HG03108 (cell line): ENCODE measurements at regions not wholly inside any gene's neighbourhood (a gene's known extent, or its start where the extent isn't known, plus 50 kb on each side); places are given as distances from the start of the nearest gene placed in this dataset.
"Not testable (repeated sequence)": the region's sequence is repeated elsewhere in the genome, so short reads cannot be mapped to it uniquely, and the experiment has no call there.

ENCODE experiments used
- ATAC-seq: cut with Tn5 transposase; IDR thresholded peaks from one replicate; pipeline ENCODE4 v1.9.1; 2021; ENCODE audit warnings: moderate library complexity; ENCODE audit not compliant: unreplicated experiment

DNA sequence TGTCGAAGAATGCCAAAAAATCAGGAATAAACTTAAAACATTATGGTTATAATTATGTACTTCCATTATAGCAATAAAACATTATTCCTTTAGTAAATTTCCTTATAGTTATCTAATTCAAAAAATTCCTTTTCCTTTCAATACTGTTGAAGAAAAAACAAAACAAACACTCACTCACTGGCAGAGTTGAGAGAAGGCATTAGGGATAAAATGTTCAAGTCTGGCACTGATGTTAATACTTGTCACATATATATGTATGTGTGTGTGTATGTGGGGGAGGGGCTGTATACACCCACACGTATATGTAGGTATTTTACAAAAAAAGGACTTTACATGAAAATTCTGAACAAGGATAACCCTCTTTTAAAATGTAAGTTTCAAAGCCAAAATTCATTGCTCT, 150.2 kb upstream of the MEOX2 start:
- ATAC-seq = no peak

DNA sequence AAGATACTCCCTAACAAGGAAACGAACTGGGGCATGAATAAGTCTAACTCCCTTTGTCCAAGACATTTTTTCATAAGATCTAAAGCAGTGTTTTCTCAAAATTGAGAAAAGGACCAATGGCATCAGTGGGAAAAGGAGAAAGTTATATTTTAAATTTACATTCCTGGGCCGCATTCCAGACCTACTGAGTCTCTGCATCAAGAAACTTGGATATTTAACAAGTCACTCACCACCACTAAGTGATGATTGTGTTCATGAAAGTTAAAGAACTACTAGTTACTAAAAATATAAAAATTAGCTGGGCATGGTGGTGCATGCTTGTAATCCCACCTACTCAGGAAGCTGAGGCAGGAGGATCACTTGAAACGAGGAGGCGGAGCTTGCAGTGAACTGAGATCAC, 149.6 kb upstream of the MEOX2 start:
- ATAC-seq = no peak

DNA sequence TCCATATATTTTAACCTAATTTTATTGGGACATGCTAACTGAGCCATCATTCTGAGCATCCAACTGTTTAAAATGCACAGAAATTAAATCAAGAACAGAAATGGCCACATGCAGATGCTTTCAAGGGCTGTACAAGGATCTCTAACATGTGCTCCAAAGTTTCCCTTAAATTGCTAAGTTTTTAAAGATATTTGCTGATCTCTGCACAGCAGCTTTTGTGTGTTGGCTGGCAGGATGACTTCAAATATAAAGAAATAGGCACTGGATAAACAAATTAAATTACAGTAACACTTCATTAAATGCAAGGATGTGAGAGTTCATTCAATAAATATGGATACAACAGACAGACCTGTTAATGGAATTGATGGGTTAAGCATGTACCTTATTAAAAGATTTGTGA, 148.0 kb upstream of the MEOX2 start:
- ATAC-seq = no peak

DNA sequence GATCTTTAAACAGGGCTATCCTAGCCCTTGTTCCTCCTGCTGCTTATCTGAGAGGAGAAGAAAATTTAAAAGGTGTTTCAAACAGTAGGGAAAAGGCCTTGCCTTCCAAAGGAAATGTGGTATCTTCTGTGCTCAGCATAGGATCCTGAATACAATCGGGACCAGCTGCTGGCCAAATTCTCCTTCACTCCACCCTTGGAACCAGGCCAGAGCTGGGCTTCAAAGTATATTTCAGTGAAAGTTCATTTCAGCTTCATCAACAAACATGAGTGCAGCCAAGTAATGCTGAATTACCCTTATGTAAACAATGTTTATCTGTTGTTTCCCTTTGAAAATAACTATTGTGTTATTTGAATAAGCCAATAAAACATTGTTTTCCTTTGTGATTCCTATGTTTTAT, 146.5 kb upstream of the MEOX2 start:
- no peak for ATAC-seq

DNA sequence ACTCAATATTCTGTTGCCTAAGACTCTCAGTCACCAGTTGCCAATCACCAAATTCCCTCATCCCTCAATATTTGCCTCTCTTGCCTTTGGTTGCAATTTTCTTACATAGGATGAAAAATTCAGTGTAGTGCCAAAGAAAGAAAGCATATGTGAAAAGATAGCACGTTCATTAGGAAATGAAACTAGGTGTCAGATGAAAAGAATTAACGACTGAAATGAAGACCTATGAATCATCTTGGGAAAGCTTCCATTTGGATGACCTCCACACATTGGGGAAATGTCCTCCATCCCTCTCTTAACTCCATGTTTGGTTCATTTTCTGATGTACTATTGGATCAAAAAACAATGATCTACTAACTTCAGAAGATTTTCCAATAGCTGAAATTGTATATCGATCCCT, 145.1 kb upstream of the MEOX2 start:
- ATAC-seq = no peak

DNA sequence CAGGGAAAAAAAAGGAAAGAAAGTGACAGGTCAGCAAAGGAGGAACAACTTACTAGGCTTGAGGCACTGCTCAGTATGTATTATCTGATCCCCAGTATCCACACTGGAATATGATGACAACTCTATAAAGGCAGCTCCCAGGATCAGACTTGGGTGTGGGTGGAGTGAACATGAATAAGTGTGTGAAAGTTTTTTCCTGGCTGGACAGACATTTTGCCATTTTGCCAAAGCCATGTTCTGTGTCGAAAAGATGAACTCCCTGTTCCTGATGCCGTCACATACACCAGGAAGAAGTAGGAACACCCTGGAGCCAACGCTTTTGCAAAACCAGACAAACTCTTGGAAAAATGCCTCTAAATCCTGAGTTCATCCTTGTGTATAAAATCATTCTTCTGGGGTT, 143.2 kb upstream of the MEOX2 start:
- ATAC-seq = no peak

DNA sequence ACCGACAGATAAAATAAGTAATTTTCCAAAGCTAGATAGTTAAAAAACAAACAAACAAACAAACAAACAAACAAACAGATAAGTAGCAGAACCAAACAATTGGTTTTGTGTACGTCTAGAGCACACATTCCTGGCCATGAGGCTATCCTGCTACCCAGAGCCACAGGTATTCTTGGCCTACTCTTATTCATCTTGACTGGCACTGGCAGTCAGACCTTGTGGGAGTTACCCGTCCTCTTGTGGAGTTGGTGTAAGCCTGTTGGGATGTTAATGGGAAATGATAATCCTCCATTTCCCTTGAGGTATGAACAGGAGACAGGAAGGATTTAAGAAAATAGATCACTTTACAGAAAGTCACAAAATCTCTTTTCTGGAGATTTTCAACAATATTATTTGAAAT, 142.4 kb upstream of the MEOX2 start:
- ATAC-seq = no peak

DNA sequence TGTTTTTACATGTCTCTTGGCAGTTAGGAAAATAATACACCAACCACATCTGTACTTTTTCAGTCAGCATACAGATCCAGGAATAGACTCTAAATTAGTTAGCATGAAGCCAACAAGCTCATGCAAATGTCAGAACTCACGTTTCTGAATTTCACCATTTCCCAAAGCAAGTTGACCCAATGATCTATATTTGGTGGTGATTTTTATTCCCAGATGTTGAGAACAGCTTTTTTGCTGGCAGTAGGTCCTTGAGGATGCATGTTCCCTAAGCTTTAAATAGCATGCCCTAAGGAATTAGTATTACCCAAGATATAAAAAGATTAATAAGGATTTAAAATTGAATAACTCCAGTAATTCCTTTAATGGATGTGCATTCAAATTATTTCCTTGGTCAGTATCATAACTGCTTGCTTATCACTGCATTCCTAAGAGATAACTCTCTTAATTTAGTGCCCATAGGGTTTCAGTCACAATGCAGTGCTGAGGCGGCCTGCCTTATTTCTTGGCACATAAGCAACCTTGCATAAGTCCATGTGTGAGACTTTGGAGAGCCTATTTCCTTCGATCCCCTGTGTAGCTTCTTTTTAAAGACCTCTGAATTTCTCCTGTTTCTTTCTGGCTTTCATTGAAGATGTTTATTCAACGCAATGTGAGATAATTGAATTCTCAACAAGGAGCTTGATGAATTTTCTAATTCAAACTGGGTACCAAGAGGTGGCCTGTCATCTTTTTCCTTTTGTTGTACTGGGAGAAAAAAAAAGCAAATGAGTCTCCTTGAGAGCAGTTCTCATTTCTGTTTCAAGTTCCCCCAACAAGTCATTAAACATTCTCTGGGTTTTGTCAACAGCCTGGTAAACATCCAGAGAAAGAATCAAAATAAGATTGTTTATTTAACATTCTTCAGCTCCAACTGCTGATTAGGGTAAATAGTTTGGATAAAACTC, 135.3 kb upstream of the MEOX2 start:
- ATAC-seq = no peak

DNA sequence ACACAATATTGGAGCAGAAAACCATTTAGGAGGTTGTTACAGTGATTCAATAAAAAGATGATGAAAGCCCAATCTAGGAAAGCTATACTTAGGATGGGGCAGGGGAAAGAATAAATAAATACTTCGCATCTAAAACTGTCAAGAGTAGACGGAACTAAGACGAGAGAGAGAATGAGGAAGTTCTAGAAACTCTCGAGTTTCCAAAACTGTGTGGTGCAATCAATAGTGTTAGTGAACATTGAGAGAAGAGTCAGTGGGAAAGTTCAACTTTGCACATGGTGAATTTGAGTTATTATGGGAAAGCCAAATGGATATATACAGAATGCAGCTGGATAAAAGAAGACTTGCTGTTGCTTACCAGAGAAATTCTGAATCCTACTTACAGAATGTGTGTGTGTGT, 133.8 kb upstream of the MEOX2 start:
- ATAC-seq = no peak

DNA sequence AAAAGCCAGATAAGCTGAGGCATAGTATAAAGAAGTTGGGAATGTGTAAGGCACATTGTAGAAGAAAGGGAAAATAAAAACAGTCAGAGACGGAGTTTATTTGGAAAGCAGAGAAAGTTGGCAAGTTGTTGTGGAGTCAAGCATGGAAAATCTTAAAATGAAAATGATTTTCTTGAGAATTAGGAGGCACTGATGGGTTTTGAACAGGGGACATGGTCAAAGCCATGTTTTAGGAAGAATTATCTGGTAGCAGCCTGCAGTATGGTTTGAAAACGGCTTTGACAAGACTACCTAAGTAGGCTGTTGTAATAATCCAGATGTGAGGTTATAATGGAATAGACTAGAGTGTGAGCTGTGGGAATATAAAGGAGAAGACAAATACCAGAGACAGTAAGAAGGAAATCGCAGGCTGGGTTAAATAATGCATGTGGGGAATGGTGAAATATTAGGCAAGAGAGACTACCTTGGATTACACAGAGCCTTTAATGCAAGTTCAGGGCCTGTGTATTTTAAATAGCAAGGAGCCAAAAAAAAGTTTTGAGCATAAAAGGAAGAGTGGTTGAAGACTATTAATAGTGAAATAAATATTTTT, 130.4 kb upstream of the MEOX2 start:
- ATAC-seq = no peak

DNA sequence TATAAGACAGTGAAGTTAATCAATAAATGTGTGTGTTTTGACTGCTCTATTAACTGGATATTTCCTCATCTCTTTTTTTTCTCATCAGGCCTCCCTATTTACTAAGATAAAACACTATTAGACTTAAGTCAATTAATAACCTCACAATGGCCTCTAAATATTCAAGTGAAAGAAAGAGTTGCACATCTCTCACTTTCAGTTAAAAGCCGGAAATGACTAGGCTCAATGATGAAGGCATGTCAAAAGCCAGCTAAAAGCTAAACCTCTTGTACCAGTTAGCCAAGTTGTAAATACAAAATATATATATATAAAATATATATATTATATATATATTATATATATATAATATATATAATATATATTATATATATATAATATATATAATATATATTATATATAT, 127.0 kb upstream of the MEOX2 start:
- no peak for ATAC-seq

DNA sequence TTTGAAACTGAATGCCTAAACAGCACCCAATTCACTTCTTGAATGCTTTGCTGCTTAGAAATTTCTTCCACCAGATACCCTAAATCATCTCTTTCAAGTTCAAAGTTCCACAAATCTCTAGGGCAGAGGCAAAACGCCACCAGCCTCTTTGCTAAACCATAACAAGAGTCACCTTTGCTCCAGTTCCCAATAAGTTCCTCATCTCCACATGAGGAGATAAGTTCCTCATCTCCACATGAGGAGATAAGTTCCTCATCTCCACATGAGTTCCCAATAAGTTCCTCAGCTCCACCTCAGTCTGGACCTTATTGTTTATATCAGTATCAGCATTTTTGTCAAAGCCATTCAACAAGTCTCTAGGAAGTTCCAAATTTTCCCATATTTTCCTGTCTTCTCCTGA, 123.9 kb upstream of the MEOX2 start:
- not testable (repeated sequence) for ATAC-seq

DNA sequence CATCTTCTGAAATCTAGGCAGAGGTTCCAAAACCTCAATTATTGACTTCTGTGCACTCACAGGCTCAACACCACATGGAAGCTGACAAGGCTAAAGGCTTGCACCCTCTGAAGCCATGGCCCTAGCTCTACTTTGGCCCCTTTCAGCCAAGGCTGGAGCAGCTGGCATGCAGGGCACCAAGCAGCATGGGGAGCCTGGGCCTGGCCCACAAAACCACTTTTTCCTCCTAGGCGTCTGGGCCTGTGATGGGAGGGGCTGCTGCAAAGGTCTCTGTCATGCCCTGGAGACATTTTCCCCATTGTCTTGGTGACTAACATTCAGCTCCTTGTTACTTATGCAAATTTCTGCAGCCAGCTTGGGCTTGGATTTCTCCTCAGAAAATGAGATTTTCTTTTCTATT, 123.5 kb upstream of the MEOX2 start:
- not testable (repeated sequence) for ATAC-seq

DNA sequence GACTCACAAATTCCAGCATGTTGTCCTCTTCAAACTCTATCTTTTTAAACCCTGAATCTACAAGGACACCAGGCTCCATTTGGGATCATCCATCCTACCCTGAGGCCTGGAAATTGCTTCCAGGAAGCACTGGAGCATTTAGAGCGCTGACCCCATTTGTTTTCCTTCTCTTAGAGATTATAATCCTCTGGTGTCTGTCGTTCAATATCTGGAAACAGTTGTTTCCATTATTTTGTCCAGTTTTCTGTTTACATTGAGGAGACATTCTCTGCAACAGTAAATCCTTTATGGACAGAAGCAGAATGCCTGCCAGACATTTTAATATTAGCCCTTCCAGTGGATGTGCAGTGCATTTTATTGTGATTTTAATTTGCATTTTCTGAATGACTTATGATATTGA, 119.4 kb upstream of the MEOX2 start:
- no peak for ATAC-seq

DNA sequence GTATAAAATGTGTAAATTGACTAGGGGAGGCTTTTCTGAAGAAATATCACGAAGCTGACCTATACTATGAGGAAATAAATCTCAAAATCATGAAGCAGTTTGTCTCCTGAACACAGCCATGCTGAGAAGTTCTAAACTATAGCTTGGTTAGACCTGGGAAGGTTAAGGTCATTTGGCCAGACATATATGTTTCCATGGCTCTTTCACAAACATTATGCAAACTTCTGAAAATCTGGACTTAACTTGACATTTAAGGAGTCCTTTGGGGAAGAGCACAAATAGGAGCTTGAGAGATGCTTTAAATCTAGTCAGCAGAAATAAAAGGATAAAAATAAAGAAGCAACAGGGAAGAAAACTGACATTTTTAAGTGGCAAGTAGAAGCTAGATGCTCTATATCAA, 115.9 kb upstream of the MEOX2 start:
- no peak for ATAC-seq

DNA sequence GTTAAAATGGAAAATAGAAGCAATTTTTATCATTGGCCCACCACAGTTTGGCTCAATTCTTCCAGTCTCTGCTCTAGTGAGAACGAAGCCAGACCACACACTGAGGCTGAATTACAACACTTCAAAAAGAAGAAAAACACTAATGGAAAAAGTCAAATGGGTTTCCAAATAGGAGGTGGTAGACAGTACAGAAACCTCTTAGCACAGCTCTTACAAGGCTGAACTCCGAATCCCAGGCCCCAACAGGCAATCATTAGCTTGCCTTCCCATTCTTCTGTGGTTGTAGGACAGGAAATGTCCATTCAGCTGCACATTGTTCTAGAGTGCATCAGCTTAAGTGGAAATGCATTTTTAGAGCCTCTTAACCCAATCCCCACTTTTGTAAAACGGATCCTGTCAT, 115.1 kb upstream of the MEOX2 start:
- ATAC-seq = no peak

DNA sequence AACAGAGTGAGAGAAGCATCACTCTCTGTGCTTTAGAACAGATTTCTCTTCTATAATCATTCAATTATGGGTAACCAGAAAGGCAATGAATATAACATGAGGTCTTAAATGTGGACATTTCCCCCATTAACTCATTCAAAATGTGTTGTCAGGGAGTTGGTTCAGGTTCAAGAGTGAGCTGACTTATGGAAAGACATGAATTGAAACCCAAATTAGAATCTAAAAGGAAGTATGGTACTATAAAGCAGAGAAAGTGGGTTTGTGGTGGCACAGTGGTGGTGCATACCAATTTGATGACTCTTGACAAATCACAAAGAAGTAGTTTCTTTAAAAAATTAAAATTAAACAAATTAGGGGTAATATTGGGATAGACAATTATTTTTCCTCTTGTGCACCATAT, 114.6 kb upstream of the MEOX2 start:
- ATAC-seq = no peak

DNA sequence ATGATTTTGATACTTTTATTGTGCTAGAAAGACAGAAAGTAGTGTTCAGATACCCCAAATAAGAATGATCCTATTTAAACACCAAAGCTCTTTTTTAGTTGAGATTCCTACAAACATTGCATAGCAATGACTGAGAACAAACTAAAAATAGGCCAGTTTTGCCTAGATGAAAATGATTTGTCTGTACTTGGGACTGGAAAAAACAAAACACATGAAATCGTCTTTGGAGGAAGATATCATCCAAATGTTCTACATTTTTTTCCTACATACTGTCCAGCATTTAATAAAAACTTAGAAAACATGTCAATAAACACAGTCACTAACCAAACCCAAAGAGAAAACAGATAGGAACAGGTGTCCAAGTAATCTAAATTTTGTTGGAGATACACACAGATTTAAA, 111.6 kb upstream of the MEOX2 start:
- ATAC-seq = no peak

DNA sequence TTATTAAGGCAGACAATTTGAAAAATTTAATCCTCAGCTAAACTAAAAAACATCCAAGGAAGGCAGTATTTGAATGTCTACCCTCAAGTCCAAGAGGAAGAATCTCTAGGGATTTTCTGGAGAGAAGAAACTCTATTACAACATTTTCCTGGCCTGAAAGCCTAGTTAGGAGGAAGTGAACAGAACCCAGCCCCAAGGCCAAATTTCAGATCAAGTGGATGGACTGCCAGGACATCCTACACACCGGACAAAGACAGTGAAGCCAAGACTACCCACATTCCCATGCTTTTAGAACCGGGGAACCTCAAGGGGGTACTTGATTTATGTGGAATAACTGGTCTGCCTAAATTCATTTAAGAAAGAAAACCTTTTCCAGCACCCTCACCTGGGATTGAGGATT, 108.9 kb upstream of the MEOX2 start:
- no peak for ATAC-seq

DNA sequence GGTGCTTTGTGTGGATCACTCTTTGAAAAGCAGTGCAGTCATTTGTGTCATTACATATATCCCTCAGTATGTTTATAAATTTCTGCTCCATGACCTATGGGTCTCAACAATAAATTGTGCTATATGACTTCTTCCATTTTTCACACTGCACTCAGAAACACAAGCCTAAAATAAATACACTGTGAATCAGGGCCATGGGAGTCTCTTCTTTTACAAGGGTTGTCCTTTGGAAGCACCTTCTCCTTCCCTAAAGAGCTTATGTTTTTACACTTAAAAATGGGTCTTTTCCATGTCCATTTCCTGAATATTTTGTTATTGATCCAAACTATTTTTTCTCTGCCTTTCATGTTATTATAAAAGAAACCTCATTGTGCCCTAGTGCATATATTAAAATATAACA, 108.3 kb upstream of the MEOX2 start:
- ATAC-seq = no peak

DNA sequence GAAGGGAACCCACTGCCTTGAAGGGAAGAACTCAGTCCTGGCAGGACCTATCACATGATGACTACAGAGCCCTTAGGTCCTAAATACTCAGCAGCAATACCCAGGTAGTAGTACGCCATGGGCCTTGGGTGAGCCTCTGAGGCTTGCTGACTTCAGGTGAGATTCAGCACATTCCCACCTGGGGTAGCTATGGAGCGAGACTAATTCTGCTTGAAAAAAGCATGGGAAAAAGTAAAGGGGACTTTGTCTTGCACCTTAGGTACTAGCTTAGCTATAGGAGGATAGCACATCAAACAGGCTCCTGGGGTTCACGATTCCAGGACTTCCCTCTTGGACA, 98.2 kb upstream of the MEOX2 start:
- no peak for ATAC-seq

DNA sequence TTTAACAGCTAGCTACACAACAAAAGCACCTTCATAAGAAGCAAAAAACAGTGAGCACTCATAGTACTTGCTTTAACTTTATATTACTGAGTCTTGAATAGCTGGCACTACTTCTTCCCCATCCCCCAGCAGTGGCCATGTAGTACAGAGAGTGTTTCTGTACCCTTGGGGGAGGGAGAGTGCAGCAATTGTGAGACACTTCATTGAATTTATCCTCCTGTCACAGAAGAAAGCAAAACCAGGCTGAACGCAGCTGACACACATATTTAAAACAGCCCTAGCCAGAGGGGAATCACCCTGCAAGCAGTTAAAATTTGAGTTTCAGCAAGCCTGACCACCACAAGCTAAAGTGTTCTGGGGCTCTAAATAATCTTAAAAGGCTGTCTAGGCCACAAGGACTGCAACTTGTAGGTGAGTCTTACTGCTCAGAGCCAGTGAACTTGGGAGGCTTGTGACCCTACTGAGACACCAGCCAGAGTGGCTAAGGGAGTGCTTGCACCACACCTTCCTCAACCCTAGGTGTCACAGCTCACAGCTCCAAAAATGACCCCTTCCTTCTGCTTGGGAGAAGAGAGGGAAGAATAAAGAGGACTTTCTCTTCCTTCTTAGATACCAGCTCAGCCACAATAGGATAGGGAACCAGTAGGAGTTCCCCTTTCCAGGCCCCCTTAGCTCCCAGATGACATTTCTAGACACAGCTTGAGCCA, 97.7 kb upstream of the MEOX2 start:
- no peak for ATAC-seq
